Stimulated activated CD4-positive, alpha-beta T cell treated with anti-CD3 and anti-CD28 coated beads, Interleukin-12 subunit alpha, Interleukin-12 subunit beta, amount 100 ng/mL, for 4 hours (primary cell): ENCODE measurements at regions not wholly inside any gene's neighbourhood (a gene's known extent, or its start where the extent isn't known, plus 50 kb on each side); places are given as distances from the start of the nearest gene placed in this dataset.

ENCODE experiments used
- DNase-seq: peaks from one replicate; pipeline ENCODE4 v3.0.0-alpha.2; 2020

- DNase-seq, result no peak
Measured at GRCh38 chr9:38224941-38225340, 155.9 kb upstream of the SHB start.

DNA sequence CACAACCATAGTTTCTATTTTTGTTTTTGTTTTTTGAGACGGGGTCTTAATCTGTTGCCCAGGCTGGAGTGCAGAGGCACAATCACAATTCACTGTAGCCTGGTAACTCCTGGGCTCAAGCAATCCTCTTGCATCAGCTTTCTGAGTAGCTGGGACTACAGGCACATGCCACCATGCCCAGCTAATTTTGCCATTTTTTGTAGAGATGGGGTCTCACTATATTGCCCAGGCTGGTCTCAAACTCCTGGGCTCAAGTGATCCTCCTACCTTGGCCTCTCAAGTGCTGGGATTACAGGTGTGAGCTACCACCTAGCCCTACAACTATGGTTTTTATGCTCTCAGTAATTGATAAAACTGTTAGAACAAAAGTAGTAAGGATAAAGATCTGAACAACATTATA lies 147.5 kb upstream of the SHB start:
- no peak for DNase-seq

DNA sequence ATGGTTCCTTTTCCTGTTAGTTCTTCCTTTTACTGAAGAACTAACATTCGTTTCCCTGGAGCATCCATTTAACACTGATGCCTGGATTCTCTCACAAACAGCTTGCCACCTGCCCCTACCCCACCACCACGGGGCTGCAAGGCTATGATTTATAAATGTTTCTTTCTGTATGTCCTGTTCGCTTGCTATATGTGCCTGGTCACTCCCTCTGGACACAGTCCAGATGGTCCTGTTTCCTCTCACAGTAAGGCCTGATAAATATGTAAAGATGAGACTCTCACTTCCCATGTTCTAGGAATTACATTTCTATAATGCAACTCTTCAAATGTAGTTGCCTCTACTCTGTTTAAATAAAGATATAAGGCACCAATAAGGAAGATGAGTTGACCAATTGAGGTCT lies 146.4 kb upstream of the SHB start:
- DNase-seq, result no peak

GRCh38 chr9:38214432-38214831 lies 145.4 kb upstream of the SHB start:
- no peak for DNase-seq

DNA sequence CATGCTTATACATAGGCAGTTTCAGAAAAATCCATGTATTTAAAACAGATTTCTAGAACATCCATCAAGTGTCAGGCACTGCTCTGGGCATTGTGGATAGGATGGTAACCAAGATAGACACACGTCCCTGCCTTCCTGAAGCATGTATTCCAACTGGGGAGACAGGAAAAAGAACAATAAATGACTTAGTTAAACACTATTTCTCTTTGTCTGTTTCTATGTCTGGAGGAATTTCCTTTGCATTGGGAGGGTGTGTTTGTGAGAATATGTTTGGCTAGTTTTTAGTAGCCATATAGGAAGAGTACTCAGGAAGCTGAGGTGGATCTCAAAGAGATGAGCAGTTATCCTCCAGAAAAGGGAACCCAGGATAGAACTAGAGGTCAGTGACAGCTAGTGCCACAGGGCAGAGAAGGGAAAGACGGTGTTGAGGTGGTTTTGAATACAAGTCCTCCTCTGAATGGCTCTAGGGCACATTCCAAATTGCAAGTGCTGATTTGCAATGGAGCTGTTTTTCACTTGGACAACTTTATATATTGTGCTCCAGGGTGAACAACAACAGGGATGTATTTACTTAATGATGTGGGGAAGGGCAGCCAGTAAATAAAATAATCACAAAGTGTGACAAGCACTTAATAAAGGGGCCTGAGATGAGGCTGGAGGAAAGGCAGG lies 144.7 kb upstream of the SHB start:
- DNase-seq, result no peak

GRCh38 chr9:38212016-38212415 lies 143.0 kb upstream of the SHB start:
- no peak for DNase-seq

- DNase-seq, result no peak
Measured at GRCh38 chr9:38211002-38211401, 142.0 kb upstream of the SHB start.

DNA sequence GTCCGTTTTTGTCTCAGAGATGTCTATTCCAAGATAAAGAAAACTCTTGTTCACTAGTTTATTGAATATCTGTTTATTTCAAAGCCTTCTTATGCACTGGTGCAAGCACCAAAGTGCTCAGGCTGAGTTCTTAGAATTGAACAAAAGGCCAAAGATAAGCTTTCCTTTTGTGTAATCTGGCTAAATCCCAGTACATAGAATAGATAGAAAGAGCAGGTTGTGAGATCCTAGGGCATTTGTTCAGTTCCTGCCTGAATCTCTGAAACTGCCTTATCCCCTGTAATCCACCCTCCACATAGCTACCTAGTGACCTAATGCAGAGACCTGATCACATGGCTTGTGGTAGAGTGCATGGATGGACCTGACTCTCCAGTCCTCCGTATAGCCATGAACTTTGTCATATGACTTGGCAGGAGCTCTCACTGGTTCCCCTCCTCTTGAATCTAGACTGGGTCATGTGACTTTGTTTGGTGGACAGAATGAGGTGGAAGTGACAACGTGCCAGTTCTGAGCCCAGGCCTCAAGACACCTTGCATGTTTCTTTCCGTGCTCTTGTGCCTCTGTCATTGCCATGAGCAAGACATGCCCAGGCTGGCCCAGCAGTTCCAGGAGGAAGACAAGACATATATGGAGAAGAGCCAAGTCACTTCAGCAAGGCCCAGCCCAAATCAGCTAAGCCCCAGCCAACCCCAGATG lies 139.3 kb upstream of the SHB start:
- no peak for DNase-seq

DNA sequence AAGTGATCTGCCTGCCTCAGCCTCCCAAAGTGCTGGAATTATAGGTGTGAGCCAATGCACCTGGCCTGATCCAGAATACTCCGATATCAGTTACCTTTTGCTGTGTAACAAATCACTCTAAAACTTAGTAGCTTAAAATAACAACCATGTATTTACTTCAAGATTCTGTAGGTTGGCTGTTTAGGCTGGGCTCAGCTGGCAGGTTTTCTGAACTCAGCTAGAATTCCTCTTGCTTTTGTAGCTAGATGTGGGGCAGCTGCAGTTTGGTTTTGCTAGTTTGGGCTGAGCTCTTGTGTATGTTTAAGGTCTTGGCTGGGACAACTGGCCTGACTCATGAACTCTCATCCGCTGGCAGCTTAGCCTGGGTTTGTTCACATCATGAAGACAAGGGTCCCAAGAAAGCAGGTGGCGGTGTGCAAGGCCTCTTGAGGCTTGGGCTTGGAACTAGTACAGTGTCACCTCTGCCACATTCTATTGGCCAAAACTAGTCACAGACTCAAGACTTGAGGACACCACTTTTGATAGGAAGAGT lies 138.3 kb upstream of the SHB start:
- no peak for DNase-seq

GRCh38 chr9:38205279-38205678 lies 136.3 kb upstream of the SHB start:
- no peak for DNase-seq

DNA sequence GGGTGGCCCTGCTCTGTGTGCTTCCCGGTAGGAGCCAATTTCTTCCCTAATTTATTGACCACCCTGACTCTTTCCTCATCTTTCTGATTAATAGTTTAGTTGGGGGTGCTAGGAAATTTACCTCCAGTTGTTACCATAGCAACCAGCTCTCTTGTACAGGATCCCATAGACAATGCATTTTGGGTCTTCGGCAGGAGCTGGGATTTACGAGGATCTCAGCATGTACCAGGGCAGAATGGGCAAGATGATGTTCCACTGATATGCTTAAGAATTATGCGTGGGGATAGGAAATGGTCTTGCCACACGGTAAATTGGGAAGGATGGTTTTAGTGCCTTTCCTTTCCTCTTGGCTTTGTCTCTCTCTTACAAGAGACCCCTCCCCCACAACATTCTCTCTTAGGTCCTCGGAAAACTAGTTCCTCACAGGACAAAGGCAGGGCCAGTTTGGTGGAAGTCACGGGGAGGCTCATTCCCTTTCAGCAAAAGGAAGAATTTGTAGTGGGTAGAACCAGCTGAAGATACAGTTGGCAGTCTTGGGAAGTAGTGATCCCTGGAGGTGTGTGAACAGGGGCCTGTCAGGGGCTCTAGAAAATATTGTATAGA lies 133.4 kb upstream of the SHB start:
- DNase-seq, result no peak

DNA sequence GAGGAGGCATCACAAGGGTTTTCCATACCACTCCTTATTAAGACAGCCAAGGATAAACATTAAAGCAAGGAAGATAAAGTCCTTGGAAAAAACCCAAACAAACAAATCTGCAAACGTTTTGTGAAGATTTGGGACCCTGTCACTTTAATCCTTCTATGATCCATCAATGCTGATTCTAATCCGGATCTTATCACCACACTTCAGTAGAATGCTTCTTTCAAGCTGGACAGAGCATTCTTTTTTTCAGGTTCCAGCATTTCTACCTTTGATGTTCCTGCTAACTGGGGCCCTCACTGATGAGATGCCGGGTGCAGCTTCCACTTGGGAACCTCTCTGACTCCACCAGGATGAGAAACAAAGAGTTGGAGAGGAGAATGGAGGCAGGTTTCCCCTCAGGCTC lies 132.8 kb upstream of the SHB start:
- DNase-seq, result no peak

- DNase-seq, result no peak
Measured at GRCh38 chr9:38200431-38200830, 131.4 kb upstream of the SHB start.

- no peak for DNase-seq
Measured at GRCh38 chr9:38198140-38198539, 129.1 kb upstream of the SHB start.

- no peak for DNase-seq
Measured at GRCh38 chr9:38196714-38197113, 127.7 kb upstream of the SHB start.

- no peak for DNase-seq
Measured at GRCh38 chr9:38195737-38196161, 126.7 kb upstream of the SHB start.

DNA sequence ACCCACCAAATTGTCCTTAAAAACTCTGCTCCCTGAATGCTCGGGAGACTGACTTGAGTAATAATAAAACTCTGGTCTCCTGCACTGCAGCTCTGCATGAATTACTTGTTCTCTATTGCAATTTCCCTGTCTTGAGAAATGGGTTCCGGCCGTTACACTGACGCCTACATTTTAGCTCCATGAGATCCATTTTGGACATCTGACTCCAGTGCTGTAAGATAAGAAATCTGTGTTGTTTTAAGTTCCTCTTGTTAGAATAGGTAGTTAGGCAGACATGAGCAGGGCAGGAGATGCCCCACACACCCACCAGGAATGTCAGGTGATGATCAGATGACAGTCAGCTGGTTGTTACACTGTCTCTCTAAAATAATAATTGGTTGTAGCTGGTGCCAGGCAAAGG lies 125.8 kb upstream of the SHB start:
- no peak for DNase-seq

GRCh38 chr9:38192731-38193265 lies 123.8 kb upstream of the SHB start:
- DNase-seq, result no peak

- no peak for DNase-seq
Measured at GRCh38 chr9:38186404-38187115, 117.5 kb upstream of the SHB start.

DNA sequence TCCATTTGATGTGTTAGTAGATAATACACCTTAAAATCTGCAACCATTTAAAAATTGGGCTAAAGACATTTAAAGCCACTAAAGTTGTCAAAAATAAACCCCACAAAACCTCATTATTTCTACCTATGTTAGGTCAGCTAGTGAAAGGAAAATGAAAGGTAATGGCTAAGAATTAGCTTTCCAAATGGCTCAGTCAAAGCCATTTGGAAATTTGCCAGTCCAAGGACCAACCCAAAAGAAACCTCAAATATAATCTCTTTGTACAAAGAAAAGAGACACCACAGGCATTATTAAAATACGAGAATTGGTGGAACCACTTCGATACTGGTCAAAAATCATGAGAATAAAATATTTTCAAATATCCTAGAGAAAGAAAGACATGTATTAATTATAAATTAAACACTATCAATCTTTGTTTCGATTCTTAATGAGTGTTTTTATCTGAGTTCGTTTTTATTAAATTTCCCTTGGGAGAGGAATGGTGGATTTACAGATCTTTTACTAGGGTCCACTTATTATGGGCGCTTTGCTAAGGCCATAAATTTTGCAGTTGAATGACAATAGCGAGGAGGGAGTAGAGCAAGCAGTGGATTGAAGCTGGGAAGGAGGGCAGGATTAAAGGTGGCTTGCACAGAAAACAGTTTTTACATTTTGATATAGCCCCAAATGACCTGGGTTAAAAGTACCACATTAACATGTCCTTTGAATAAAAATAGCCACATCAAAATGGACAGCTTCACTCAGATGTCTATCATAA lies 116.8 kb upstream of the SHB start:
- no peak for DNase-seq

DNA sequence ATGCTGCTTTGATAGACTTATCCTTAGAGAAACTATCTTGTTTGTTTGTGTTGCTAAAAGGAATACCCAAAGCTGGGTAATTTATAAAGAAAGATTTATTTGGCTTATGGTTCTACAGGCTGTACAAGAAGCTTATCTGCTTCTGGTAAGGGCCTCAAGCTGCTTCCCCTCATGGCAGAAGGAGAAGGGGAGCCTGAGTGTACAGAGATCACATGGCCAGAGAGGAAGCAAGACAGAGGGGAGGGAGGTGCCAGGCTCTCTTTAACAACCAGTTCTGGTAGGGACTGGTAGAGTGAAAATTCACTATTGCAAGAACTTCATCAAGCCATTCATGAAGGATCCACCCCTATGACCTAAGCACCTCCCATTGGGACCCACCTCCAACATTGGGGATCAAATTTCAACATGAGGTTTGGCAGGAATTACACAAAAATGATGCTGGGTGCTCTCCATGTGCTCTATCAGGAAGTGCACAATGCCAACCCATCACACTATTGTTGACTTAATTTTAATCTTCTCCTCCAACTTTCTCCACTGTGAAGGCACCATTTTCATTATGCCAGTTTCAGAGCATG lies 115.1 kb upstream of the SHB start:
- no peak for DNase-seq

- DNase-seq, result no peak
Measured at GRCh38 chr9:38182321-38182720, 113.3 kb upstream of the SHB start.
